ENCODE measurements at regions not wholly inside any gene's neighbourhood (a gene's known extent, or its start where the extent isn't known, plus 50 kb on each side); places are given as distances from the start of the nearest gene placed in this dataset.

DNA sequence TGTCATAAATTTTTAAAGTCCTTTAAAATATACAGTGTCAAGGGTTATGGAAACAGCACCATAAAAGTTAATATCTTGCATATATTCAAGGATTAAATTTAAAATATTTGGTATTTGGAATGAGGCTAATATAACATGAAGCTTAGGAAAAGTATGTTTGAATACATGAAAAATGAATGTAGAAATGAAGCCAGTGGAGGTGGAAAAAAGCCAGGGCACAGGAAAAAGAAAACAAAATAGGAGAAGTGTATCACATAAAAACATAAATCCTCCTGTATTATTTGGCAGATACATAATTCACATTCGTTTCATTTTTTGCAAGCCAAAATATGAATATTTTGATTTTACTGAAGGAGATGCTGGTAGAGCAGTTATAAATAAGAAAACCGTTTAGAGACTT, 587.0 kb upstream of the ZNF608 start:
- TF ChIP-seq POLR2A (IDR thresholded peaks at IDR 0.05; ENCODE audit: low read depth, low read length): no peak
- no peak for TF ChIP-seq CHD2 (IDR thresholded peaks at IDR 0.05; ENCODE audit: borderline replicate concordance, low read depth, low read length)
- no peak for TF ChIP-seq HDAC6 (IDR thresholded peaks at IDR 0.05; ENCODE audit: unreplicated experiment)
- no peak for TF ChIP-seq EZH2 (IDR thresholded peaks at IDR 0.05; ENCODE audit: borderline replicate concordance, control insufficient read depth, low read depth, low read length)
- TF ChIP-seq, protein P1, sequence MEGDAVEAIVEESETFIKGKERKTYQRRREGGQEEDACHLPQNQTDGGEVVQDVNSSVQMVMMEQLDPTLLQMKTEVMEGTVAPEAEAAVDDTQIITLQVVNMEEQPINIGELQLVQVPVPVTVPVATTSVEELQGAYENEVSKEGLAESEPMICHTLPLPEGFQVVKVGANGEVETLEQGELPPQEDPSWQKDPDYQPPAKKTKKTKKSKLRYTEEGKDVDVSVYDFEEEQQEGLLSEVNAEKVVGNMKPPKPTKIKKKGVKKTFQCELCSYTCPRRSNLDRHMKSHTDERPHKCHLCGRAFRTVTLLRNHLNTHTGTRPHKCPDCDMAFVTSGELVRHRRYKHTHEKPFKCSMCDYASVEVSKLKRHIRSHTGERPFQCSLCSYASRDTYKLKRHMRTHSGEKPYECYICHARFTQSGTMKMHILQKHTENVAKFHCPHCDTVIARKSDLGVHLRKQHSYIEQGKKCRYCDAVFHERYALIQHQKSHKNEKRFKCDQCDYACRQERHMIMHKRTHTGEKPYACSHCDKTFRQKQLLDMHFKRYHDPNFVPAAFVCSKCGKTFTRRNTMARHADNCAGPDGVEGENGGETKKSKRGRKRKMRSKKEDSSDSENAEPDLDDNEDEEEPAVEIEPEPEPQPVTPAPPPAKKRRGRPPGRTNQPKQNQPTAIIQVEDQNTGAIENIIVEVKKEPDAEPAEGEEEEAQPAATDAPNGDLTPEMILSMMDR (IDR thresholded peaks at IDR 0.05 in 2 of 3, conservative IDR thresholded peaks at IDR 0.05 in 1 of 3; ENCODE audit: control insufficient read depth in 2 of 3, extremely low read depth in 1 of 3, insufficient read depth in 1 of 3, low read depth in 3 of 3, low read length in 3 of 3): no peak
- no peak for TF ChIP-seq TARDBP (IDR thresholded peaks at IDR 0.05; ENCODE audit: borderline replicate concordance)
- TF ChIP-seq GABPA (IDR thresholded peaks at IDR 0.05; ENCODE audit: low read depth): no peak
- no peak for TF ChIP-seq CREB1 (IDR thresholded peaks at IDR 0.05; ENCODE audit: low read depth)
- no peak for TF ChIP-seq BCL11A (IDR thresholded peaks at IDR 0.05; ENCODE audit: low read depth, low read length)
- no peak for TF ChIP-seq FOXK2 (IDR thresholded peaks at IDR 0.05)

Measured in GM12878 (cell line).